ENCODE measurements at regions not wholly inside any gene's neighbourhood (a gene's known extent, or its start where the extent isn't known, plus 50 kb on each side); places are given as distances from the start of the nearest gene placed in this dataset.

DNA sequence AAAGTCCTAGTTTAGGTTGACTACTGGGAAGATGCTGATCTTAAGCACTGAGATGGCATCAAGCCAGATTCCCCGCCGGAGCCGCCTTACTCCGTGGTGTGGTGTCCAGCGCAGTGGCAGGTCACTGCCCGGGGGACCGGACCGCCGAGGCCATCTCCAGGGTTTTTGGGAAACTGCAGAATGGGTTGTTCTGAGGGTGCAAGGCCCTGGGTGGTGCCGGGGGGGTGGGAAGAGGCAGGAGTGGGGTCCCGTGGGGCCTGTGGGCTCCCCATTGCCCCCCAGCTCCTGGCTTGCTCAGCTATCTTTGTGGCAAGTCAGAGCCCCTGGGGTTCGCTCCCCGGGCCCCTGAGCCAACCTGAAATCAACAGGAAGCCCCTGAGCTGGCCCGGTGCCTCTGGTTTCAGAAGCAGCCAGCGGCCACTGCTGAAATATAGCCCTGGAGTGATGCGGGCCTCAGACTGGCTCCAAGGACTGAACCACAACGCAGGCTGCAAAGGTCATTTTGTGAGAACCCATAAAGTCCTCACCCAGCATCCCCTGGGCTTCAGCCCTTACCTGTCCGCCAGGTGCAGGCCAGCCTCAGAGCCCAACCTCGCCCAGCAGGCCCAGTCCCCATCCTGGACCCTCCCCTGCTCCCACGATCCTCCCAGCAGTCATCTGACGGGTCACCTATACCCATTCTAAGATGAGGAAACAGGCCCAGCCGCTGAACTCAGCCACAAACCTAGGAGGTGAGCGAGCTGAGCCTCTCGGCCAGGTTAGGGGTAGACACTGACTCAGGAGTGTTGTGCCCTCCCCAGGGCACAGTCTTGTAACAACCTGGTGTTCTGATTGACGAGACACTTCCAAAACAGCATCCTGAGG lies 102.7 kb downstream of the PDGFA start:
- TF ChIP-seq POLR2A (IDR thresholded peaks at IDR 0.05), result no peak
- TF ChIP-seq, protein P1, sequence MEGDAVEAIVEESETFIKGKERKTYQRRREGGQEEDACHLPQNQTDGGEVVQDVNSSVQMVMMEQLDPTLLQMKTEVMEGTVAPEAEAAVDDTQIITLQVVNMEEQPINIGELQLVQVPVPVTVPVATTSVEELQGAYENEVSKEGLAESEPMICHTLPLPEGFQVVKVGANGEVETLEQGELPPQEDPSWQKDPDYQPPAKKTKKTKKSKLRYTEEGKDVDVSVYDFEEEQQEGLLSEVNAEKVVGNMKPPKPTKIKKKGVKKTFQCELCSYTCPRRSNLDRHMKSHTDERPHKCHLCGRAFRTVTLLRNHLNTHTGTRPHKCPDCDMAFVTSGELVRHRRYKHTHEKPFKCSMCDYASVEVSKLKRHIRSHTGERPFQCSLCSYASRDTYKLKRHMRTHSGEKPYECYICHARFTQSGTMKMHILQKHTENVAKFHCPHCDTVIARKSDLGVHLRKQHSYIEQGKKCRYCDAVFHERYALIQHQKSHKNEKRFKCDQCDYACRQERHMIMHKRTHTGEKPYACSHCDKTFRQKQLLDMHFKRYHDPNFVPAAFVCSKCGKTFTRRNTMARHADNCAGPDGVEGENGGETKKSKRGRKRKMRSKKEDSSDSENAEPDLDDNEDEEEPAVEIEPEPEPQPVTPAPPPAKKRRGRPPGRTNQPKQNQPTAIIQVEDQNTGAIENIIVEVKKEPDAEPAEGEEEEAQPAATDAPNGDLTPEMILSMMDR (IDR thresholded peaks at IDR 0.05), result no peak

All from thyroid gland (tissue), 4 donors.